ENCODE measurements at regions not wholly inside any gene's neighbourhood (a gene's known extent, or its start where the extent isn't known, plus 50 kb on each side); places are given as distances from the start of the nearest gene placed in this dataset.
"Not testable (repeated sequence)": the region's sequence is repeated elsewhere in the genome, so short reads cannot be mapped to it uniquely, and the experiment has no call there.

DNA sequence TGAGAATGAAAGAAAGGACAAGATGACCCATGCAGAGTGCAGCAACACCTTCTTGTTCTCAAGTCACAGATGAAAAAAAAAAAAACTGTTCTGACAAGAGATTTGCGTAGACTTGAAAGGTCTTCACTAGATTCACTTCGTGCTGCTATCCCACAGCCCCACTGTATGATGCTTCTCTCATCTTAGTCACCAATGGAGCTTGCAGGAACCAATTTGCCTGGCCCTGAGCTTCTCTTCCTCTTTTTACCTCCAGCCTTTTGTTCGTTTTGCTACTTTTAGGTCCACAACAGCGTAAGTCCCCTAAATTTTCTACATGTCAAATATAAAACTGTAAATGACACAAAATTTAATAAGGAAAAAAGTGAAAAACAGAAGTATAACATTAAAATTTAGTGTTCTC, 107.9 kb upstream of the NAP1L1 start:
- ATAC-seq (no peak), DNase-seq (no peak)
- intact Hi-C loops (cut with DNase I), result no loop called here

DNA sequence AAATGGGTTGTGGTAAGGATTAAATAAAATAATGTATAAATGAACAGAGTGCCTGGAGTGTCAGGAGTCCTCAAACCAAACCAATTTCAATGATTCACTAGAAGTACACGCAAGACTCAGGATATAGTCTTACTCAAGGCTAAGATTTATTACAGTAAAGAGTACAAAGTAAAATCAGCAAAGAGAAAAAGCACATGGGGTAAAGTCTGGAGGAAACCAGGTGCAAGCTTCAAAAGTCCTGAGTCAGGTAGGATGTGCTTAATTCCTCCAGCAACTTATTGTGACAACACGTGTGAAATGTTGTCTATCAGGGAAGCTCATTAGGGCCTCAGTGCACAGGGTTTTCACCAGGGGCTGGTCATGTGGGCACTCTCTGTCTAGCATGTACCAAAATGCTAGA, 105.8 kb upstream of the NAP1L1 start:
- no peak for ATAC-seq
- intact Hi-C loops (cut with DNase I), result no loop called here
- DNase-seq, result no peak

DNA sequence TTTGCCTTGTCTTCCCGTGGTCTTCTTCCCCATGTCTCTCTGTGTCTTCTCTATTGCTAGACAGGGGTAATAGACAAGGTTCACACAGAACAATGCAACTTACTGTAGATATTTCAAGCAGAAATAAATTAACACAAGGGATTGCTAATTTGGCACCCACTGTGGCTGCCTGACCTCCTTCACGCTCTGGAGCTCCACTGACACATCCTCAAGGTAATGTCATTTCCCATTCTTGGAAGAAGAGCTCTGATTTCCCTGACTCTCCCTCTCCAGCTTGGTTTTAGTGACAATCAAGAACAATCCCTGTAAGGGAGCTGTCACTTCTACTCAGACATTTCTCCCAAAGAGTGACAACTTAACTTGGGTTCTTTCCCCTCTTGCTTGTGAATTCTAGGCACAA, 105.4 kb upstream of the NAP1L1 start:
- ATAC-seq (no peak), DNase-seq (no peak)
- intact Hi-C loops (cut with DNase I), result loop anchor here in 1 of 2 donors (10.0 kb wide), 1 partner anchor 65 kb away; no protein-coding TSS in a partner anchor

DNA sequence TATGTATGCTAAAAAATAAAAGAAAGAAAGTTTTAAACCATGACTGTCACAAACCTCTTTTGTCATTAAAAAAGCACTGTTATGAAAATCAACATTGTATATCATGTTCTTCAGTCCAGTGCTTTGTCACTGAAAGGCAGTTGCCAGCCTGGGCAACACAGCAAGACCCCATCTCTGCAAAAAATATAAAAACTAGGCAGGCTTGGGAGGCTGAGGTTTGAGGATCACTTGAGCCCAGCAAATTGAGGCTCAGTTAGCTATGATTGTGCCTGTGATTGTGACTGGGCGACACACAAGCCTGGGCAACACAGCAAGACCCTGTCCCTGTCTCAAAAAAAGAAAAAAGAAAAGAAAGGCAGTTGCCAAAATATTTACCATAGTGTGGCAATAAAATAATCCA, 102.7 kb upstream of the NAP1L1 start:
- ATAC-seq (no peak), DNase-seq (no peak)
- intact Hi-C loops (cut with DNase I), result loop anchor here in 1 of 2 donors (10.0 kb wide), 1 partner anchor 68 kb away; no protein-coding TSS in a partner anchor

DNA sequence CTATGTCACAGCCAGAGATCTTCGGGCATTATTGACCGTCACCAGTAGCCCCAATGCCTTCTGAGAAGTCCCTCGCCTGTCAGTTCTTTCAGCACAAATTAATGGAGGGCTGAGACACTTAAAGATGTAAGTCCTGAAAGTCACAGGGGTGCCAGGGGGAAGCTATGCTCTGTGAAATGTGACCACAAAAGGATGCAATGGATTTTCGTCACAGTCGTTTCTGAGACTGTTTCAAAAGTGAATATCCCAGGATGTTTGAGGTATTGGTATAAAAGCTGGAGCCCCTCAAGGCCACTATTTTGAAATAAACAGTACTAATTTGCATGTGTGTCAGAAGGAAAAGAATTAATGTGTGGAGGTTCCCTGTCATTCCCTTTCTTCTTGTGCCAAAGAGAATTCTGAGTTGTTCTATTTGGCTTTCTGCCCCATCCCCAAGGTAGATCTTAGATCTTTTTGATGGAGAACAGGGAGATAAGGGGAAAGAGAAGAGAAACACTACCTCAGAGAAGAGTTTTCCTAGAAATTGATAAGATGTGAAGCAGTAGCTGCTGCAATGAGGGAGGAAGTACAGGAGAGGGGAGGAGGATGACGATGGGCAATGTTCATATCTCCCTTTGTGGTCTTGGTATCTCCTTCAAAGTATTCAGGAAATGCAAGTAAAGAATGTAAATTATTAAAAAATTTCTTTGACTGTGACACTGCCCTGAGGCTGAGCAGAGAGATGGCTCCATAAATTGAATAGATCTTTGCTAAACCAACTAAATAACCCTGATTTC, 101.8 kb upstream of the NAP1L1 start:
- ATAC-seq (no peak), DNase-seq (no peak)
- intact Hi-C loops (cut with DNase I), result loop anchor here in 1 of 2 donors (10.0 kb wide), 1 partner anchor 68 kb away; no protein-coding TSS in a partner anchor

DNA sequence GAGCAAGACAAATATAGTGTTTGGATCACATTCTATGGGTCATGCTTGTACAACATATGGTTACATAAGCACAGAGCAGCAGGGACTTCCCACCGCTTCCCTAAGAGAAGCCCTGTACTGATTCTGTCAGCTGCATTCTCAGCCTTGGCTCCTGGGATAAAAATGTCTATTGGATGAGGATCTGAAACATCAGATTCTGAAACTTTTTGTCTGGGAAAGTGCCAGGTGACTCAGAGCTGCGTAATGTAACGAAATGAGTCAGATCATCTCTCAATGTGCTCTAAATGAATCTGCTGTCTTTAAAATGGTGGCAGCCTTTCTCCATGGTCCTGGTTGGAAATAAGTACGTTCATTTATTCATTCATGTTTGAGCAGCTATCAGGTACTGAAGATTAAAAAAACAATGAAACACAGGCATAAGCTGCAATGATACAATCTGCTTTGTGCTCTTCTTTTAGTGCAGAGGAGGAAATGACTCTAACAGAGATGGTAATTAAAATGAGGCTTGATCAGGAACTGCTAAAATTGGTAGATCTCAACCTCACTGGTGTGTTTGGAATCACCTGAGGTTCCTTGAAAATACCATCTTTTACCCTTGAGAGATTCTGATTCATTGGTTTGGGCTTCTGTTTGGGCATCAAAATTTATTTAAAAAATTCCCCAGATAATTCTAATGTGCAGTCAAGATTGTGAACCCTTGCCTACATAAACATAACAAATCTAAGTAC, 99.1 kb upstream of the NAP1L1 start:
- DNase-seq (peak; percentile 56), ATAC-seq (peak in 1 of 2 donors; percentile 88)
- intact Hi-C loops (cut with DNase I), result loop anchor here in 1 of 2 donors (5.0 to 10.0 kb wide), 2 partner anchors 71 to 164 kb away; partner anchors contain the start of gene BBS10

DNA sequence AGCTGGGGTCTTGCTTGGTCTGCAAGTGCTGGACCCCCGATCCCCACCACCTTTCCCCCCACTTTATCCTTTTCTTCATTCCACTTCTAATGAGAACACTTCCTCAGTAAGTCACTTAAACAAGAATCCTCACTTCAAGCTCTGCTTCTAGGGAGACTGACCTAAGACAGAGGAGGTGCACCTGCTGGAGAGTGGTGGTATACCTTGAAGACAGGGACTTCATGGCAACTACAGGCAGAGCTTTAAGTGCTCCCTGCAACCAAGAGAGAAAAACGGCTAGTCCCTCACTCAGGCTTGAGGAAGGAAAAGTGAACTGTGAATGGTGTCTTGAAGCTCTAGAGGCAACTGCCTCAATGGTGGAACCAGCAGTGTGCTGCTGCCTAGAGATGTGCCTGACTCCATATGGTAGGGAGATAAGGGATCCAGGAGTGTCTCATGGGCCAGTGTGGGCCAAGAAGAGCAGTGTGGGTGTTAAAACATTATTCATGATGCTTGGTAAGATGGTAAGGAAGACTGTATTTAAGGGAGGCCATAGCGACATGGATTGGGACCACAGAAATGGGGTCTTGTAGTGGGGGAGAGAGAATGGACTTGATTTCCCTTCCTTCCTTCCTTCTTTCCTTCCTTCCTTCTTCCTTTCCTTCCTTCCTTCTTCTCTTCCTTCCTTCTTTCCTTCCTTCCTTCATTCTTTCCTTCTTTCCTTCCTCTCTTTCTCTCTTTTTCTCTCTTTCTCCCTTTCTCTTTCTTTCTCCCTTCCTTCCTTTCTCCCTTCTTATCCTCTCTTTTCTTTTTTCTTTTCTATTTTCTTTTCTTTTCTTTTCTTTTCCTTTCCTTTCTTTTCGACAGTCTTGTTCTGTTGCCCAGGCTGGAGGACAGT, 96.2 kb upstream of the NAP1L1 start:
- intact Hi-C loops (cut with DNase I), result loop anchor here in 1 of 2 donors (5.0 to 10.0 kb wide), 2 partner anchors 74 to 167 kb away; partner anchors contain the start of gene BBS10
- no peak for DNase-seq

DNA sequence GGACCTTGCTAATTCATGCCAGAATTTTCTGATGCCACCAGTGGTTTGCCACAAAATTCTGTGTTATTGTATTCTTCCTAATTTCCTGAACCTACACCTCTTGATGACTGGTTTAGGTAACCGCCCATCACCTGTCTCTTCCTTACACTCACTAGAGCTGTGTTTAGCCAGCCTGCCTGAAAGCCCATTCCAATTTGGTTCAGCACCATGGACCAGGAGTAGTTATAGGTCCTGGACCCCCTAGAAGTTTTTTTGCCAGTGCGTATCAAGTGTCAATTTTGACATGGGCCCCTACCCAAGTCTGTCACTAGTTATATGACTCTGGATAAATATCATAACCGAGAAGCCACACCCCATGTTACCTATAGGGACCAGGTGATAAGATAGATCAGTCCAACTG, 94.0 kb upstream of the NAP1L1 start:
- ATAC-seq (no peak), DNase-seq (no peak)
- intact Hi-C loops (cut with DNase I), result no loop called here

More for the DNA sequence above, 96.2 kb upstream of the NAP1L1 start:
- no peak for ATAC-seq

DNA sequence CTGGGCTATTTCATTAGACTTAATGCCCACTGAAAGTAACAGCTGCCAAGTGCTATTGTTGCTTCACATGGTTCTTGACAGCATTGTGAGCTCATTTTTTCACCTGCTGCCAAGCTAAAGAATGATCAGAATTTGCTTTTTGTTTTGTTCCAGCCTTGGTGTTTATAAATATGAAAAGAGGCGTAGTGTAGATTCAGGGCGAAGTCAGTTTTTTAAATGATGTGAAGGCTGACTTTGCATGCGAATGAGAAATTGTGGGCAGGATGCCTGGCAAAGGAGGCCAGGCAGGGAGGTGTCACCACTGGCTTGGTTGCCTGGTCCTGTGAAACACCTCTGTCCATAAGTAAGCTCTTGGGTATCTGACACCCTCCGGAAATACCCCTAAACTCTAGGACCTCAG, 93.3 kb upstream of the NAP1L1 start:
- no peak for ATAC-seq
- intact Hi-C loops (cut with DNase I), result no loop called here
- DNase-seq, result no peak

DNA sequence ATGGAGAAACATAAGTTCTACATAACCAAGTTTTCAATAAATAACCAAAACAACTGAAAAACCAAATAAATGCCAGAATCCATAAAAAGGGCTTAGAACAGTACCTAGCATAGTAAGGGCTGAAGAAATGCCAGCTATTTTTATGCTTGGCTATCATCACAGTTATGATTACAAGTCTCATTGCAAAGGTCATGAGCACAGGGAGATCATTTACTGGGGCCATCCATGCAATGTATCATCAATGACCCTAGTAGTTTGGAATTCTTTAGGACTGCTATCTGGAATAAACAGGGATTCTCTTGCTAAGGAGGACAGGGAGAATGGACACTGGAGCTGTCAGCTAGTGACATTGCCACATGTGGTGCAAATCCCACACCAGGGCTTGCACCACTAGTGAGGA, 92.5 kb upstream of the NAP1L1 start:
- no peak for DNase-seq
- no peak for ATAC-seq
- intact Hi-C loops (cut with DNase I), result no loop called here

DNA sequence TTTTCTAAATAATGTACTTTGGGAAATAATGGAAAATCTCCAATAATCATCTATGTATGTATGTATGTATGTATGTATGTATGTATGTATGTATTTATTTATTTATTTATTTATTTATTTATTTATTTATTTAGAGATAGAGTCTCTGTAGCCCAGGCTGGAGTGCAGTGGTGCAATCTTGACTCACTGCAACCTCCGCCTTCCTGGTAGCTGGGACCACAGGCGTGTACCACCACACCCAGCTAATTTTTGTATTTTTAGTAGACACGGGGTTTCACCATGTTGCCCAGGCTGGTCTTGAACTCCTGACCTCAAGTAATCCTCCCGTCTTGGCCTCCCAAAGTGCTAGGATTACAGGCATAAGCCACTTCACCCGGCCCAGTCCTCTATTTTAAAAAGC, 91.5 kb upstream of the NAP1L1 start:
- intact Hi-C loops (cut with DNase I); ATAC-seq; DNase-seq: not testable (repeated sequence)

DNA sequence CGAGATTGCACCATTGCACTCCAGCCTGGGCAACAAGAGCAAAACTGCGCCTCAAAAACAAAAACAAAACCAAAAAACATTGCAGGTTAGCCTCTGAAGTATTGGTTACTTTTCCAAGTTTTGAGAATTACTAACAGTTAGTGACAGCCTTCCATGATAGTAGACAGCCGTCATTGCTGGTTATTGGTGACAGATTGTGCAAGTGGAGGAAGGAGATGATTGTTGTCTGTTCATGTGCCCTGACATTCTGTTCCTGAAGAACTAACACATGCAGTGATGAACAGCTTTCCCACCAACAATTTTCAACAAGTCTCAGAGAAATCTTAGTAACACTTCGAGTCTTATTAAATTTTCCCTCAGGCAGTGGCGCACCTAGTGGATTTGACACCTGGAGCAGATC, 89.3 kb upstream of the NAP1L1 start:
- ATAC-seq, result no peak
- intact Hi-C loops (cut with DNase I), result no loop called here
- DNase-seq, result no peak

DNA sequence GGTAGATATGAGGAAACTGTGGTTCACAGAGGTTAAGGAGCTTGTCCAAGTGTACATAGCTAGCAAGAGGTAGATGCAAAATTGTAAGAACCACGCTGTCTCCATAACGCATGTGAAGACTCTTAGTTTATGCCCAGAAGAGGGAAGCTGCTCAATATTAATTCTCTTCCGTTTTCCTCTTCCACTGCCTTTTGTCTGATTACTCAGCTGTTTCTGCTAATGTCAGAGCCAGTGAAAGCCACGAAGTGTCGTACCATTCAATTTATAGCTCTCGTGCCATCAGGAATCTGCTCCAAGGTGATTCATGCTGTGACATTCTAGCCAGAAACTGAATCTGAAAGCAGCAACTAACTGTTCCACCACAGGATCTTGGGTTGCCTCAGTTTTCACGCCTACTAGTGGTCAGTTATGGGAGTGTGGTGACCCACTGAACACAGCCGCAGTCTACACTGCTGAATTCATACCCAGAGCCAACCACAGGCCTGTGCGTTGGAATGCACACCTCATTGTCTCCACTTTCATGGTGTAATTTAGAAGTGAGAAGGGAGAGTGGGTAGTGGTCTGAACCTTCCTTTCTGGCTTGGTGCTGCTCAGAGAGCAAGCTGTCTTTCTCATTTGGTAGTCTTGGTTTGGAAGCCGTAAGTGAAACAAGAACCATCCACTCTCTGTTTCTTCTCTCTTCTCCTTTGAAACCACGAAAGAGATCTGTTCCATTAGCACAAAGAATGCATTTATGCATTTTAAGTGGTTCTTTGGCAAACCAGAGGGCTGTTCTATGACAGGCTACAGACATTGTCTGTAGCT, 74.2 kb upstream of the NAP1L1 start:
- DNase-seq (no peak), ATAC-seq (peak; percentile 83 to 92)
- intact Hi-C loops (cut with DNase I), result loop anchor here in 1 of 2 donors (10.0 kb wide), 2 partner anchors 64 to 186 kb away; partner anchors contain the start of gene BBS10

DNA sequence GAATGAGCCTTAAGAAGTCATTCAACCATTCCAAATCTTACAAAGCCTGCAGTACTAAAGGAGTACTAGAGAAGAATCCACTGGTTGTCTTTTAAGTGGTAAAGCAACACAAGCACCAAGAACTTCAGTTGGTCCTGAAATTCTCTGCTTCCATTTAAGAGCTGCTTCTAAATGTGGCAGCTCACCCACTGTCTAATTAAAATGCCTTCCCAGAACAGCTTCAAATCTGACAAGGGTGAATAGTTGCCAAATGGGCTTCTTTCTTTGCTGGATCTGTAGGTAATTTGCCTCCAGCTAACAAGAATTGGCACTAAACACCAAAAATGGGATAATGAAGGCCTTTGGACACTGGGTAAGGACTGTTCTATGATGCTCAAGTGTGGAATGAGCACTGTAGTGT, 72.2 kb upstream of the NAP1L1 start:
- ATAC-seq (no peak), DNase-seq (no peak)
- intact Hi-C loops (cut with DNase I), result loop anchor here in 1 of 2 donors (10.0 kb wide), 2 partner anchors 62 to 188 kb away; partner anchors contain the start of gene BBS10

DNA sequence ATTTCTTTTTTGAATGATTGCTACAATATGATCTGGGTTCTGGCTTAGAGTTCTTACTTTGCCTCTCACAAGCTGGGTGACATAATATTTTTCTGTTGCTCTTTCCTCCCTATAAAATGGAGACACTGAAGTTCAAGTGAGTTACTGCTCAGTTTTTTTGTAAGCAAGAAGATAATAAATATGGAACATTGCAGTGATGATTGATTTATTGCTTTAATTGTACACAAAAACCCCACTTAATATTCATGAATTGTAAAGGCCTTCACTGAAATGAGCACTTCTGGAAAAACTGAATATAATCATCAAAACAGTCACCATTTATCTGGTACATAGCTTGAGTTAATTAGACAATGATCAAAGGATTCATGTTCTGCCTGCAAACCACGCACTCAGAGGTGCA, 71.8 kb upstream of the NAP1L1 start:
- ATAC-seq (no peak), DNase-seq (no peak)
- intact Hi-C loops (cut with DNase I), result loop anchor here in 1 of 2 donors (10.0 kb wide), 2 partner anchors 62 to 188 kb away; partner anchors contain the start of gene BBS10

DNA sequence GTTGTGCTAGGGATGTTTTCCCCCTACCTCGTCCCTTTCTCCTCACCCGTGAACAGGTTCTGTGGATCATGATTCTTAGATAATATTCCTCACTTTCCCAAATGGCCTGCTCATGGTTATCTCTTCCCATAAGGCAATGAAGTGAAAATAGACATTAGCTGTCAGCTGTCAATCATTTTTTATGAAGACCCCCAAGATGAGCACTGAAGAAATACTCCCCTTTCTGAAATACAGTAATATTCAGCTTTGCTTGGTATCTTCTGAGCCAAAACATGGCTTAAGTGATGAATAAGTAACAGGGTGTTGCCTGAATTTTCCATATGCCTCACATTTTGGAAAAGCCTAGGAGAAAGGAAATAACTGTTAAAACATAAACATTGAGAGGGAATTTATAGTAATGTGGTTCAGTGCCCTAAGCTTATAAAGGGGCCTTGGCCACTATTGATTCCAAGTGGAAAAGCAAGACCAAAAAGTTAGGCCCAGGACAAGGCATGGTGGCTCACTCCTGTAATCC, 70.7 kb upstream of the NAP1L1 start:
- intact Hi-C loops (cut with DNase I), result loop anchor here in 1 of 2 donors (10.0 kb wide), 2 partner anchors 60 to 190 kb away; partner anchors contain the start of gene BBS10
- DNase-seq, result no peak

DNA sequence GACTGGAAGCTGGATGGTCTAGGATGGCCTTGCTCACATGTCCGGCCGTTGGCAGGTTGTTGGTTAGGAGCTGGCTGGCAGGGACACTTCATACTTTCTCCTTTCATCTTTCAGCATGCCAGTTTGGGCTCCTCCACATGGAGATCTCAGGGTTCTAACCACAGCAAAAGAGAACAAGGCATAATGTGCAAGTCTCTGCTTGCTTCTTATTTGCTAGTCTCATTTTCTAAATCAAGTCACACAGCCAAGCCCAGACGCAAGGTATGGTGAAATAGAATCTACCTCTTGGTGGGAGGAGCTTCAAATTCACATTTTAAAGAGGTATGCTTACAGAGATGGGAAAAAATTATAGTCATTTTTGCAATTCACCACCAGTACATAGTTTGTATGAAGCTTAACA, 69.1 kb upstream of the NAP1L1 start:
- DNase-seq, result no peak
- ATAC-seq, result no peak
- intact Hi-C loops (cut with DNase I), result loop anchor here in 1 of 2 donors (10.0 kb wide), 2 partner anchors 59 to 191 kb away; partner anchors contain the start of gene BBS10

More for the DNA sequence above, 70.7 kb upstream of the NAP1L1 start:
- no peak for ATAC-seq

Measured in left cardiac atrium (tissue), 4 donors.